Heart left ventricle (tissue), 16 donors: ENCODE measurements at regions not wholly inside any gene's neighbourhood (a gene's known extent, or its start where the extent isn't known, plus 50 kb on each side); places are given as distances from the start of the nearest gene placed in this dataset.

Source experiments
- ATAC-seq, 4 donors: fragments of 200-7000 bp; cut with Tn5 transposase; one replicate each; pipeline ENCODE4 v1.9.1; 2020 to 2022; ENCODE audit warnings: moderate library complexity in 4 of 4, mild to moderate bottlenecking in 3 of 4, moderate number of reproducible peaks in 1 of 4
- DNase-seq, 5 donors: peaks; one replicate each; pipeline ENCODE4 v3.0.0-alpha.2; 2020
- H3K27ac ChIP-seq, 12 donors: fragments of 200-600 bp; sonication (generic) in 4 of 12; one replicate each; pipeline versions ENCODE4 v1.5.0 to v1.8.0; 2016 to 2022; ENCODE audit warnings: mild to moderate bottlenecking in 2 of 12
- H3K27me3 ChIP-seq, 9 donors: fragments of 200-600 bp; sonication (generic) in 2 of 9; one replicate each; pipeline versions ENCODE4 v1.5.1 to v1.8.0; 2016 to 2022; ENCODE audit warnings: mild to moderate bottlenecking in 3 of 9
- H3K36me3 ChIP-seq, 9 donors: fragments of 200-600 bp; sonication (generic) in 2 of 9; one replicate each; pipeline versions ENCODE4 v1.5.0 to v1.8.0; 2018 to 2022; ENCODE audit warnings: mild to moderate bottlenecking in 2 of 9
- H3K4me1 ChIP-seq, 12 donors: fragments of 200-600 bp; sonication (generic) in 4 of 12; one replicate each; pipeline versions ENCODE4 v1.5.0 to v1.8.0; 2016 to 2022; ENCODE audit warnings: mild to moderate bottlenecking in 3 of 12
- H3K4me3 ChIP-seq, 12 donors: fragments of 200-600 bp; sonication (generic) in 4 of 12; one replicate each; pipeline versions ENCODE4 v1.5.0 to v1.8.0; 2017 to 2022; ENCODE audit warnings: mild to moderate bottlenecking in 9 of 12, moderate library complexity in 4 of 12
- H3K9me3 ChIP-seq, 12 donors: fragments of 200-600 bp; sonication (generic) in 4 of 12; one replicate each; pipeline versions ENCODE4 v1.5.0 to v1.8.0; 2016 to 2022; ENCODE audit warnings: mild to moderate bottlenecking in 1 of 12
- CTCF ChIP-seq, 12 donors: fragments of 200-600 bp; sonication (generic) in 4 of 12; IDR thresholded peaks; one replicate each; pipeline versions ENCODE4 v1.5.0 to v1.8.0; 2018 to 2022; ENCODE audit warnings: antibody characterized with exemption in 12 of 12, mild to moderate bottlenecking in 5 of 12
- POLR2A ChIP-seq, 2 donors: fragments of 450-650 bp; IDR thresholded peaks; one replicate each; pipeline ENCODE4 v1.6.1; 2017; ENCODE audit warnings: antibody characterized with exemption in 2 of 2, mild to moderate bottlenecking in 2 of 2, moderate library complexity in 2 of 2
- WGBS, 4 donors: extraction: QIAGEN DNeasy Blood & Tissue Kit in 2 of 4; methylation state at CpG; one replicate each; pipeline versions ENCODE4 v1.1.5 to v1.1.7; 2013 to 2018; 5-methylcytosine and 5-hydroxymethylcytosine counted together
- intact Hi-C, 10 donors: fragments of 100-400 bp; cut with DNase I; formaldehyde crosslinking; loops; one replicate each; pipeline versions ENCODE4 v1.11.1 to v1.14.2; 2022
- donor health status: ischemic (EF 13 %, LVEDD 7.1; RV severe dilation, severe dysfunction).
- donor health status: healthy with polysubstance abuse.
- donor health status: DM: no; HTN: yes; CAD: no.
- donor health status: DM: no; HTN: no; CAD: no.
- donor health status: ischemic (EF 25% LVEDD 6.9; RV normal size, moderate dysfunction).
- donor health status: ischemic (EF 25% LVEDD 5.7; RV mildly dilated, moderate dysfunction).
- donor health status: healthy.
- donor health status: DM: yes; HTN: yes; CAD: no.
- donor health status: ischemic (EF 35%, LVEDD 5.7; RV mildly dilated, moderate dysfunction).
- donor health status: nonischemic (EF 11% LVEDD 7.7; RV severe dilation, severe dysfunction).
- donor health status: DM: yes; HTN: yes; CAD: no.
- donor health status: PGD.
- donor health status: ischemic (EF 29% LVEDD 5.4; RV normal size, mild dysfunction).
- donor health status: nonischemic (EF 23%, LVEDD 6.1; RV moderate dilation, normal function).

- DNase-seq (no peak), ATAC-seq (no peak)
- TF ChIP-seq CTCF (IDR thresholded peaks at IDR 0.05) (no peak), POLR2A (IDR thresholded peaks at IDR 0.05) (no peak)
- no peaks in the 10 kb centered on the region for H3K4me1 ChIP-seq
- no peak overlapping the region for H3K27ac ChIP-seq
- H3K9me3 ChIP-seq: peaks cover 0 to under 1% (median 0%) of the 10 kb centered on the region in 12 donors
- no peaks in the 10 kb centered on the region for H3K36me3 ChIP-seq
- H3K4me3 ChIP-seq: no peak overlapping the region
- intact Hi-C loops: no loop called here
- WGBS, 4 donors: 28 to 44% (median 34%) methylated on average over 5 of the region's 5 CpGs
- H3K27me3 ChIP-seq: no peaks in the 10 kb centered on the region
Measured at GRCh38 chr9:120324996-120325642, 254.8 kb downstream of the CDK5RAP2 start.

- Histone ChIP-seq H3K27ac (no peak overlapping the region), H3K4me1 (no peaks in the 10 kb centered on the region), H3K36me3 (no peaks in the 10 kb centered on the region), H3K27me3 (no peaks in the 10 kb centered on the region), H3K4me3 (no peak overlapping the region), H3K9me3 (no peaks in the 10 kb centered on the region)
- TF ChIP-seq POLR2A (IDR thresholded peaks at IDR 0.05) (no peak), CTCF (IDR thresholded peaks at IDR 0.05) (no peak)
- no peak for ATAC-seq
- WGBS, 4 donors: 93 to 100% (median 97%) methylated on average over 2 of the region's 2 CpGs
- DNase-seq: no peak
- intact Hi-C loops: no loop called here
Measured at GRCh38 chr9:120324461-120324860, 255.5 kb downstream of the CDK5RAP2 start.

GRCh38 chr9:120323125-120323524 is 256.8 kb downstream of the CDK5RAP2 start:
- Histone ChIP-seq H3K4me3 (no peak overlapping the region), H3K36me3 (no peaks in the 10 kb centered on the region), H3K27ac (no peak overlapping the region), H3K27me3 (no peaks in the 10 kb centered on the region), H3K4me1 (no peaks in the 10 kb centered on the region), H3K9me3 (no peaks in the 10 kb centered on the region)
- no peak for DNase-seq
- TF ChIP-seq POLR2A (IDR thresholded peaks at IDR 0.05) (no peak), CTCF (IDR thresholded peaks at IDR 0.05) (no peak)
- intact Hi-C loops: no loop called here
- 58 to 73% (median 67%) methylated on average over 1 of the region's 1 CpG for WGBS, 4 donors
- ATAC-seq: no peak

GRCh38 chr9:120319452-120319851 is 260.5 kb downstream of the CDK5RAP2 start:
- intact Hi-C loops: no loop called here
- WGBS, 4 donors: 61 to 80% (median 74%) methylated on average over 3 of the region's 3 CpGs
- TF ChIP-seq POLR2A (IDR thresholded peaks at IDR 0.05): no peak
- TF ChIP-seq CTCF (IDR thresholded peaks at IDR 0.05): no peak

More at GRCh38 chr9:120319452-120319851, 260.5 kb downstream of the CDK5RAP2 start:
- Histone ChIP-seq H3K27me3 (no peaks in the 10 kb centered on the region), H3K27ac (no peak overlapping the region), H3K4me3 (no peak overlapping the region), H3K9me3 (peaks cover 0 to 9% (median under 1%) of the 10 kb centered on the region in 12 donors), H3K36me3 (no peaks in the 10 kb centered on the region), H3K4me1 (no peaks in the 10 kb centered on the region)
- DNase-seq (no peak), ATAC-seq (no peak)
